Amygdala (tissue), 56 donors: ENCODE measurements at regions not wholly inside any gene's neighbourhood (a gene's known extent, or its start where the extent isn't known, plus 50 kb on each side); places are given as distances from the start of the nearest gene placed in this dataset.
"Not testable (repeated sequence)": the region's sequence is repeated elsewhere in the genome, so short reads cannot be mapped to it uniquely, and the experiment has no call there.

Experiments
- DNase-seq, 56 donors: peaks; one replicate each; lab custom pipeline; 2025; lab: John Stamatoyannopoulos, UW

- no peak for DNase-seq
These were observed 52.0 kb upstream of the LRIG1 start for GRCh38 chr3:66552846-66553245.

GRCh38 chr3:66553441-66554113 lies 52.8 kb upstream of the LRIG1 start:
- DNase-seq: no peak

DNA sequence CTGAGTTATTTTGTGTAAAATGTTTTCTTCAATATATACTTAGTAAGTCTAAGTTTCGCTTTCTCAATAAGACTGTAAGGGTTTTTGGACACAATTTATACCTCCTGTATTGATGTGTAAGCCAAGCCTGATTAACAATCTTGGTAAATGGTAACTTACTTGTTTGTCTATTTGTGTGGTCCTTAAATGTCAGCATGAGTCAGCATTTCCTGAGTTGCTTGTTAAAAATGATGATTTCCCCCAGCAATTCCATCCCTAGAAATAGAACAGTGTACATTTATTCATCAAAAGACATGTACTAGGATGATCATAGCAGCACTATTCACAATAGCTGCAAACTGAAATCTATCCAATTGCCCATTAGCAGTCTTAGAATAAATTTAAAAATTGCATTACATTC lies 53.4 kb upstream of the LRIG1 start:
- no peak for DNase-seq

- no peak for DNase-seq
These were observed 54.5 kb upstream of the LRIG1 start for GRCh38 chr3:66555214-66555844.

DNA sequence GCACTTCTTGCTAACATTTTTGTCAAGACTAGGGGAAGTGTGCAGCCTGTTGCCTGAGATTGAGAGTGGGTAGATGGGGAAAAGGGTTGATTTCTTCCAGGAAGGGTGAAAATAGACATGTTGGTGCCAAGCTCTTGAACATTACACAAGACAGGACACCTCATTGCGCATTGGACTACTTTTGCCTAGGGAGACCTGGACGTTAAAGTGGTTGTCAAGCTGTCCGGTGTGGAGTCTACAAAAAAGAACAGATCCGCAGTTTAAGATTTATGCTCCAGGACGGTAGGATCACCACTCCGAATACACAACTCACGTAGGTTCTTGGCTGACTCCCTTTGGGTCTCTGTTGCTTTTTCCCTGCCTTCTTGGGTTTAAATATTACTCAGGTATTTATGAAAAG lies 56.3 kb upstream of the LRIG1 start:
- DNase-seq: no peak

GRCh38 chr3:66559924-66560323 lies 59.1 kb upstream of the LRIG1 start:
- DNase-seq: not testable (repeated sequence)

DNA sequence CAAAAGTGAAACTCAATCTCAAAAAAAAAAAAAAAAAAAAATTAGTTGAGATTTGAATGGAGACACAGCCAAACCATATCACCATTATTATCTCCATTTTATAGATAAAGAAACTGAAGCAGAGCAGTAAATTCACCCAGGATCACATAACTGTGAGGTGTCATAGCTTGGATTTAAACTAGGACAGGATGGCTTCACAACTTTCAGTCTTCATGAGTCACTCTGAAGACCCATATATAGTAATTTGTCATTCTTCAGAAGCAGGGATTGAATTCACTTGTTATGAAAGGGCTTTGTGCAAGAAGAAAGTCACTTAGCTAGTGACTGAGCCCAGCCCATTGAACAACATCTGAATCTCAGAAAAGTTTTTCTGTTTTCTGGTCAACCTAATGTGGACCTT lies 60.5 kb upstream of the LRIG1 start:
- DNase-seq: no peak

GRCh38 chr3:66565301-66565700 lies 64.5 kb upstream of the LRIG1 start:
- no peak for DNase-seq

DNA sequence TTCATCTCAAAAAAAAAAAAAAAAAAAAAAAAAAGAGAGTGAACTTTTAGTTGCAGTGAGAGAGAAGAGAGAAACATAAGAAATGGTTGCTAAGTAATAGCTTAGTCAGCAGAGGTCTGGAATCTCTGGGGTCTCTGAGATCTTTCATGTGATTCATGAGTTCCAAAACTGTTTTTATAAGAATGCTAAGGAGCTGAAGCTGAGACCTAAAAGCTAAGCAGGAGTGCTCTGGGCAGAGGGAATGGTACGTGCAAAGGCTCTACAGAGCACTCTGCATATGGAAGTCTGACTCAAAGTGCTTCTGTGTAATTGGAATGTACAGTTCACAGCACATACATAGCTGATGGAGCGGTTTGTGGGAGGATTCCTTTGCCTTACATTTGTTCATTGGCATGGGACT lies 66.3 kb upstream of the LRIG1 start:
- DNase-seq: no peak

DNA sequence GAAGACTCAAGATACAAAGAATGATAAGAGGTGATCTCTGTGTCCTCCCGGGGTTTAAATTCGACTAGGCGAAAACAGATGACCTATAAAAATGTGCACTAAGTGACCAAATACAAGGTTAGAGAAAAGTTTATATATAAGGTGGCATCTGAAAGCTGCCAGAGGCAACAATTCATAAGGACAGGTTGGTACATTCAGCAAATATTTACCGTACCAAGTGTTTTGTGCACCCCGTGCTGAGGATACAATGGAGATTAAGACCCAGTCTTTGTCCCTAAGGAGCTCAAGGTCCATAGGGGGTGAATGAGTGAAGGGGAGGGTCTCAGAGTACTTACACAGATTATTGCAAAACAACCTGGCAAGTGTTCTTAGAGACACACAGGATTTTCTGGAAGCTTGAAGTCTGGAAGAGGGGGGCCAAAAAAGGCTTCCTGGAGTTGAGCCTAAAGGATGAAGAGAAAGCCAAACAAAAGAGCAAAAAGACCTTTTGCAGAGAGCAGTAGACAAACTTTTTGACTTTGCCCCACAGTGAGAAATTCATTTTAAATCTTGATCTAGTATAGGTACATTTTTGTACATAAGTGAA lies 71.4 kb upstream of the LRIG1 start:
- DNase-seq: no peak

GRCh38 chr3:66572938-66573710 lies 72.3 kb upstream of the LRIG1 start:
- peak in 1 of 56 donors; percentile 4 for DNase-seq

- DNase-seq: no peak
These were observed 73.3 kb upstream of the LRIG1 start for GRCh38 chr3:66574091-66574490.

DNA sequence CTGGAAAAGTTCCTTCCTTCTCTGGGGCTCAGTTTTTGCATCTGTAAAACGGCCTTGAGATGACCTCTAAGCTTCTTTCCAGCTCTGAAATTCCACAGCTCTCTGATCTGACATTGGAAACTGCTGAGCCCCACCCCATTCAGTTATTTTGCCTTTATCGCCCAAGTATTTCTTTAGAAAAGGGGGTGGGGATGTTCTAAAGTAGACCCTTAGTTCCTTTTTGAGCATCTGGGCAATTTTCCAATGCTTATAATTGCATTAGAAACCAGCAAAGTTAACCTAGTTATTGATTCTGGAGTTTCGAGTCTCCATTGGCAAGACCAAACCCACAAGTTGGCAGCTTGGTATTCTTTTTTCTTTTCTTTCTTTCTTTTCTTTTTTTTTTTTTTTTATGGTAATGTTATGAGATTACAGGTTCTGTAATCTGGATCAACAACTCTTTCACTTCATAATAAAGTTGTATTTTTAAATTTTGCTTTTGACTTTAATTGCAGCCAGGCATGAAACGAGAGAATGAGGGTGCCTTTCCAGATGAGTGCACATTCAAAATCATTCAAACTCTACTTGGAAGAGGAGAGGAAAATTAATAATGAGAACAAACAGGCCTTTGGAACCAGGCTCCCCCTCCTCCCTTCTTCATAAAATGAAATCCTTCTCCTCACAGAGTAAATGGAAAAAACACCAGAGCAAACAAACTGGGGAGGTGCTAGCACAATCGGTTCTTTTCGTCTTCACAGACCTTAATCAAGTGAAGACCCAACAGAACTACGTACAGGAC lies 76.8 kb upstream of the LRIG1 start:
- peak in 7 of 56 donors; percentile 4 to 29 (median 18) for DNase-seq

DNA sequence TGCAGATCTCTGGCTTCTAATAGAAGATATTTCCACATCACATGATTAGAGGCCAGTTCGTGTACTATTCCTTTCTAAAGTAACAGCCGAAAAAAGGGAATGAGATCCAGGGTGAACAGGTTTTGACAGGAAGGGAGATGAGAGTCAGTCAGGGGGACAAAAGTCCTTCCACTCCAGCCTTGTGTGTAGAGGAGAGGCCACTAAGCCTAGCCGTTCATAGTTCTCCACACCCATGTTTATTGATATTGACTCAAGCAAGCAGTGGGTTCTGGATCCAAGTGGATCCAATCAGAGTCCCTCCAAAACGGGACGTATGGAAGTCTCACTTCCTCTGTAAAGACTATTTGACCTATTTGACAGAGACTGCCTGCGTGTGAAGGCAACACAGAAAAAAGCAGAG lies 80.4 kb upstream of the LRIG1 start:
- no peak for DNase-seq

DNA sequence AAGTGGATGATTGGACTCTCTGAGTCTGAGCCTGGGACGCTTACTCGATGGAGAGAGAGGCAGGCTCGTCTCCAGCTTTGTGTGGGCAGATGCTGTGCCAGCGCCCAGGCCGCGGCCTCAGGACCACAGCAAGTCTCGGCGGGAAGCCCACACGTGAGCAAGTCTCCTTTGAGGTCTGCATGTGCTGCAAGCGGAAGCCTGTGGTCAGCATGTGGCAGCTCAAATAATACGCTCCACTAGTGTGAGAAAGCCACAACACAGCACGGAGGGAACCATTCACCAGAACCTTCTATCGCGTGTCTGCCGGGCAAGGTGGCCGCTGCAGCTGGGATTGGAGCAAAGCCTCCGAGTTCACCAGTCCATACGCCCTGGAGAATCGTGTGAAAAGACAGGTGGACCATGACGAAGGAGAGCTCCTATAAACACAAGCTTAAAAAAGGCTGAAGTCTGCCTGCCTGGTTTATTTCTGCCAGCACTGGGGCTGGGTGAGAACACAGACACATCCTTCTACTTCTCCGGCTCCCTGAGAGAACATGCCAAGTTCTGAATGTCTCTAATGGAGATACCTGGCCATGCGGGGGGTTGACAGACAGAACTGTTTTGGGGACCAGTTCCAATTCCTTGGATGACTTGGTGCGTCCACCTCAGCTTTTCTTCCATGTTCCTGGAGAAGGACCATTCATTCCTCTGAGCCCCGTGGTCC lies 82.0 kb upstream of the LRIG1 start:
- DNase-seq: no peak

DNA sequence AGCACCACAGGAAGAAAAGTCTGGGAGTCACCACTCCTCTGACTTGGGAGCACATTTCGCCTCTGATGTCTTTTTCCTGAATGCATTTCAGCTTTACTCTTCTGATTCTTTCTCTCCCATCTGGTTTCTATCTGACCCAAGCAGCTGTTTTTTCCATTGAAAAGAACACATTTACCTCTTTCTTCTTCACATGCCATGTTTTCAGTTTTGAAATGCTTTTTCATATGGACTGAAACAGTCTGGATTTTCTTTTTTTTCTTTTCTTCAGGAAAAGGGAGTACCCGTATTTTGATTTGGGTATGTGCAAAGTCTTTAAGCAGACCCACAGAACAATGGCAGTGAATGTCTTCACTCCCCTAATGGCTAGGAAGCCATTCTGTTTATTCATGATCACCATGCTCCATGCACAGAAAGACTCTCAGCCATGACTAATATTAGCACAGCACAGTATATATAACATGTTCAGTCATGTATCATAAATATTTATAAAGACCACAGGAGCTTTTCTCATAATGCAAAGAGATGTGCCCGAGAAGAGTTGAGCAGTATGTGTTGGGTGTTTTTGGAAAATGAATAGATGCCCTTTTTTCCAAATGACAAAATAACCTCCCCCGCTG lies 82.7 kb upstream of the LRIG1 start:
- DNase-seq: no peak

GRCh38 chr3:66585520-66586095 lies 84.8 kb upstream of the LRIG1 start:
- DNase-seq: no peak

GRCh38 chr3:66586853-66587252 lies 86.0 kb upstream of the LRIG1 start:
- DNase-seq: no peak

DNA sequence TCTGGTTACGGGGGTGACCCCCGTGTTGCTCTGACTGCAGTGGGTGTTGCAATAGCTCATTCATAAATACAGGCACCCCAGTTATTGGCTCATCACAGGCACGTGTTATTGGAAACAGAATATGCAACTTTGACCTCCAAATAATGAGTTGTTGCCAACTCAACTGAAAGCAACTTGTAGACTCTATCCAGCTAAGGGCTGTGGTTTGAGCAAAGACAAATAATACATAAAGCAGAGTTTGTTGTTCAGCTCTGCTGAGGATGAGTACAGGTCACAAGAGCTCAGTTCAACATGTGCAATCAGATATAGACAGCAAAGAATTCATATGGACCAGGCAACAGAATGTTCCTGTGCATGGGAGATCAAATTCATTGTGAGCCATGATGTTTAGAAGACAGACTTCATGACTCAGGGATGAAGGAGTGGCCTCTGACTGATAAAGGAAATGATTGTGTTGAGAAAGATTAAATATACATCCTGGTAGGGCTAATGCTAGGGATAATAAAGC lies 87.6 kb upstream of the LRIG1 start:
- no peak for DNase-seq
